Gastroesophageal sphincter (tissue), 4 donors: ENCODE measurements at regions not wholly inside any gene's neighbourhood (a gene's known extent, or its start where the extent isn't known, plus 50 kb on each side); places are given as distances from the start of the nearest gene placed in this dataset.

Experiments used
- ATAC-seq: fragments of 150-250 bp; one replicate; pipeline ENCODE4 v1.9.1; 2016; ENCODE audit warnings: mild to moderate bottlenecking, moderate library complexity
- H3K27ac ChIP-seq, 4 donors: fragments of 200-600 bp; sonication (generic) in 3 of 4; 1 replicate in 3 of 4; 2 replicates in 1 of 4; pipeline ENCODE4 v1.5.1; 2016 to 2019
- H3K27me3 ChIP-seq: fragments of 200-600 bp; sonication (generic); one replicate; pipeline ENCODE4 v1.5.1; 2019
- H3K36me3 ChIP-seq, 2 donors: fragments of 200-600 bp; sonication (generic); one replicate each; pipeline ENCODE4 v1.5.1; 2019; ENCODE audit warnings: control low read depth in 1 of 2
- H3K4me1 ChIP-seq, 3 donors: fragments of 200-600 bp; sonication (generic); 1 replicate in 2 of 3; 2 replicates in 1 of 3; pipeline ENCODE4 v1.5.1; 2016 to 2019; ENCODE audit warnings: control low read depth in 2 of 3
- H3K4me3 ChIP-seq, 2 donors: fragments of 200-600 bp; sonication (generic); one replicate each; pipeline ENCODE4 v1.5.1; 2019; ENCODE audit warnings: mild to moderate bottlenecking in 1 of 2, moderate library complexity in 1 of 2
- H3K9me3 ChIP-seq, 3 donors: fragments of 200-600 bp; sonication (generic); one replicate each; pipeline ENCODE4 v1.5.1; 2017 to 2019; ENCODE audit warnings: control low read depth in 2 of 3
- CTCF ChIP-seq, 4 experiments: fragments of 200-600 bp in 2 of 4; fragments of 450-650 bp in 2 of 4; sonication (generic) in 1 of 4; IDR thresholded peaks; one replicate each; pipeline ENCODE4 v1.5.1; 2017 to 2019; ENCODE audit warnings: antibody characterized with exemption in 4 of 4, mild to moderate bottlenecking in 2 of 4, moderate library complexity in 2 of 4
- EP300 ChIP-seq: sonication (generic); formaldehyde crosslinking; IDR thresholded peaks from one replicate; pipeline ENCODE4 v1.6.1; 2017; ENCODE audit warnings: antibody characterized with exemption, mild to moderate bottlenecking
- POLR2A ChIP-seq, 2 donors: fragments of 450-650 bp; IDR thresholded peaks; one replicate each; pipeline ENCODE4 v1.6.1; 2017; ENCODE audit warnings: antibody characterized with exemption in 2 of 2, mild to moderate bottlenecking in 2 of 2, moderate library complexity in 1 of 2
- POLR2AphosphoS5 ChIP-seq: sonication (generic); formaldehyde crosslinking; IDR thresholded peaks from one replicate; pipeline ENCODE4 v1.6.1; 2017; ENCODE audit warnings: antibody characterized with exemption
- WGBS, 2 donors: methylation state at CpG; one replicate each; pipeline ENCODE4 v1.1.5; 2018; ENCODE audit warnings: low coverage in 1 of 2; 5-methylcytosine and 5-hydroxymethylcytosine counted together

GRCh38 chr3:21357241-21357640 is 393.8 kb downstream of the ZNF385D start:
- WGBS, 2 donors = 78 to 89% methylated on average over 1 to 2 of the region's 2 CpGs
- ATAC-seq = no peak
- H3K27ac ChIP-seq = no peak overlapping the region
- no peaks in the 10 kb centered on the region for H3K4me1 ChIP-seq
- peaks cover 0 to 11% (median 0%) of the 10 kb centered on the region in 3 donors for H3K9me3 ChIP-seq
- H3K27me3 ChIP-seq = no peaks in the 10 kb centered on the region
- H3K4me3 ChIP-seq = no peak overlapping the region
- no peaks in the 10 kb centered on the region for H3K36me3 ChIP-seq
- TF ChIP-seq POLR2A (IDR thresholded peaks at IDR 0.05) (no peak), CTCF (IDR thresholded peaks at IDR 0.05) (no peak), POLR2AphosphoS5 (no peak), EP300 (no peak)

DNA sequence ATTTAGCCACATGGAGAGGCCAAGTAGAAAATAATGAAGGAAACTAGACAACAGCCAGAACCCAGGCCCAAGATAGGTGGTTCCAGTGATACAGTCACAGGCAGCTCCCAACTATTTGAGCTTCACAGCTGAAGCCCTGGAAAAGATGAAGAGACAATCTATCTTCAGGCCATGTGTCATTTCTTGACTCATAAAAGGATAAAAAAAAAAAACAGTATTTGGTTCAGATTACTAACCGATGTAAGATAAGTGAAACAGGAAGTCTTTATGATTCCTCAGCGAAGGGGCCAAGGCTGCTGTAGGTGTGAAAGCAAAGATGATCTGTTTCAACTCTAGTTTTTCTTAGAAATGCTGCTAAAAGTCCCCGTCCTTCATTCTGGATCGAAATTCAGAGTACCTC is 394.6 kb downstream of the ZNF385D start:
- no peak for ATAC-seq
- TF ChIP-seq POLR2A (IDR thresholded peaks at IDR 0.05) = no peak
- TF ChIP-seq CTCF (IDR thresholded peaks at IDR 0.05) = no peak
- TF ChIP-seq EP300 = no peak
- no peak for TF ChIP-seq POLR2AphosphoS5
- Histone ChIP-seq H3K27ac (no peak overlapping the region), H3K36me3 (no peaks in the 10 kb centered on the region), H3K9me3 (peaks cover 0 to 11% (median 0%) of the 10 kb centered on the region in 3 donors), H3K4me3 (no peak overlapping the region), H3K4me1 (no peaks in the 10 kb centered on the region), H3K27me3 (no peaks in the 10 kb centered on the region)
- 80 to 82% methylated on average over 4 of the region's 4 CpGs for WGBS, 2 donors

GRCh38 chr3:21345382-21345976 is 405.5 kb downstream of the ZNF385D start:
- ATAC-seq = no peak
- no peaks in the 10 kb centered on the region for H3K9me3 ChIP-seq
- TF ChIP-seq POLR2AphosphoS5 (no peak), EP300 (no peak), POLR2A (IDR thresholded peaks at IDR 0.05) (no peak), CTCF (IDR thresholded peaks at IDR 0.05) (no peak)
- H3K36me3 ChIP-seq = no peaks in the 10 kb centered on the region
- WGBS, 2 donors = 73 to 83% methylated on average over 6 to 7 of the region's 7 CpGs
- H3K4me3 ChIP-seq = no peak overlapping the region
- H3K4me1 ChIP-seq = peaks cover 0 to 6% (median 0%) of the 10 kb centered on the region in 3 donors
- H3K27me3 ChIP-seq = no peaks in the 10 kb centered on the region
- H3K27ac ChIP-seq = no peak overlapping the region

DNA sequence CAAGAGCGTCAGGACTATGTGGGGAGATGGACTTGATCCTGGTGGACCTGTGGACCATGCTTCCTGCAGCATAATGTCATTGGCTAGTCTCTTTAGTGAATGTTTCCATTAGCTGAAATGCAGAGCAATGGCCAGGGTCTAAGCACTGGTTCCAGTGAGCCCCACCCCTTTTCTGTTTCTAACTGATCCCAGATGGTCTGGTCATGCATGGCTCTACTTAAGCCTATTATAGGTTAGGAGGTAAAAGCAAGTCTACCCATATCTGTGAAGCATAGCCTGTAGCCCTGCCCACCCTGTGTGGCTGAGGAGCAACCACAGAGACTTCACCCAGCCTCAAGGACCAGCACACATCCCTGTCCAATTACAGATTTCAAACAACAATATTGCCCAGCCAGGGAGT is 419.2 kb downstream of the ZNF385D start:
- no peak for TF ChIP-seq CTCF (IDR thresholded peaks at IDR 0.05)
- TF ChIP-seq POLR2AphosphoS5 = no peak
- TF ChIP-seq POLR2A (IDR thresholded peaks at IDR 0.05) = no peak
- no peak for TF ChIP-seq EP300
- 100% methylated on average over 1 of the region's 1 CpG; no CpG with 5 or more reads in 1 of the 2 donors for WGBS, 2 donors
- peaks cover 0 to 2% (median 0%) of the 10 kb centered on the region in 3 donors for H3K4me1 ChIP-seq
- H3K27ac ChIP-seq = no peak overlapping the region
- ATAC-seq = no peak
- no peak overlapping the region for H3K4me3 ChIP-seq
- H3K36me3 ChIP-seq = no peaks in the 10 kb centered on the region
- no peaks in the 10 kb centered on the region for H3K27me3 ChIP-seq
- H3K9me3 ChIP-seq = no peaks in the 10 kb centered on the region

DNA sequence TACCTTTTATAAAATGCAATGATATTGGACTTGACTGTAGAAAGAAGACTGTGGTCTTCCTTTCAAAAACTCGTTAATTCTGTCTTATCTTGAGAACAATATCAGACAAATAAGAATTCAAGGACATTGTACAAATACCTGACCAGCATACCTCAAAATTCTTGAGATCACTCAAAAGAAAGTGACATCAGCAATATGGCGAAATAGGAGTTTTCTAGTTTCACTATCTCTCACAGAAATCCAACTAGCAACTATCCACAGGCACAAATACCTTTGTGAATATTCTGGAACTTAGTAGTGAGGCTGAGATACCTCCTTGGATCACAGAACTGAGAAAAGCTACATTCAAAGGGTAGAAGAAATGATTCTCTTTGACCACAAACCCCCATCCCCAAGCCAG is 419.7 kb downstream of the ZNF385D start:
- Histone ChIP-seq H3K4me3 (no peak overlapping the region), H3K27me3 (no peaks in the 10 kb centered on the region), H3K4me1 (peaks cover 0 to 8% (median 0%) of the 10 kb centered on the region in 3 donors), H3K27ac (no peak overlapping the region), H3K36me3 (no peaks in the 10 kb centered on the region), H3K9me3 (no peaks in the 10 kb centered on the region)
- no peak for ATAC-seq
- no peak for TF ChIP-seq EP300
- TF ChIP-seq POLR2A (IDR thresholded peaks at IDR 0.05) = no peak
- TF ChIP-seq CTCF (IDR thresholded peaks at IDR 0.05) = no peak
- TF ChIP-seq POLR2AphosphoS5 = no peak
- 0 to 66% methylated on average over 1 to 2 of the region's 2 CpGs for WGBS, 2 donors
